SJSA1 (cell line): ENCODE measurements at regions not wholly inside any gene's neighbourhood (a gene's known extent, or its start where the extent isn't known, plus 50 kb on each side); places are given as distances from the start of the nearest gene placed in this dataset.

Experiments used
- DNase-seq, 2 experiments: peaks; one replicate each; pipeline ENCODE4 v3.0.0-alpha.2; 2015 to 2020; ENCODE audit warnings: low spot score in 2 of 2, low read depth in 1 of 2
- H3K27ac ChIP-seq: fragments of 250-450 bp; sonication (Bioruptor Pico); 2 replicates; pipeline ENCODE4 v1.5.1; 2020; ENCODE audit warnings: mild to moderate bottlenecking, moderate library complexity
- H3K27me3 ChIP-seq: fragments of 250-450 bp; sonication (Bioruptor Pico); replicated peaks from 2 replicates; pipeline ENCODE4 v1.5.1; 2020; ENCODE audit warnings: mild to moderate bottlenecking, moderate library complexity
- H3K36me3 ChIP-seq: fragments of 250-450 bp; sonication (Bioruptor Pico); 2 replicates; pipeline ENCODE4 v1.5.1; 2020; ENCODE audit warnings: mild to moderate bottlenecking
- H3K4me1 ChIP-seq: fragments of 250-450 bp; sonication (Bioruptor Pico); replicated peaks from 2 replicates; pipeline ENCODE4 v1.6.1; 2021; ENCODE audit warnings: mild to moderate bottlenecking
- H3K4me3 ChIP-seq: fragments of 250-450 bp; sonication (Bioruptor Pico); 2 replicates; pipeline ENCODE4 v1.5.1; 2020; ENCODE audit warnings: mild to moderate bottlenecking
- H3K9me3 ChIP-seq: fragments of 250-450 bp; sonication (Bioruptor Pico); replicated peaks from 2 replicates; pipeline ENCODE4 v1.5.1; 2020; ENCODE audit warnings: mild to moderate bottlenecking

- no peaks in the 10 kb centered on the region for H3K9me3 ChIP-seq
- DNase-seq = no peak
- H3K27ac ChIP-seq = no peak overlapping the region
- no peak overlapping the region for H3K4me3 ChIP-seq
- no peaks in the 10 kb centered on the region for H3K27me3 ChIP-seq
- H3K36me3 ChIP-seq = no peaks in the 10 kb centered on the region
- peaks cover 6% of the 10 kb centered on the region; the same call in 1 of the 2 replicates for H3K4me1 ChIP-seq
Measured at GRCh38 chr12:60391791-60392190, 796.0 kb downstream of the SLC16A7 start.

GRCh38 chr12:60393093-60393492 is 797.3 kb downstream of the SLC16A7 start:
- H3K36me3 ChIP-seq = no peaks in the 10 kb centered on the region
- H3K27ac ChIP-seq = no peak overlapping the region
- H3K9me3 ChIP-seq = no peaks in the 10 kb centered on the region
- H3K27me3 ChIP-seq = no peaks in the 10 kb centered on the region
- peaks cover 6% of the 10 kb centered on the region; the same call in 1 of the 2 replicates for H3K4me1 ChIP-seq
- no peak for DNase-seq
- no peak overlapping the region for H3K4me3 ChIP-seq

GRCh38 chr12:60394665-60395064 is 798.8 kb downstream of the SLC16A7 start:
- no peak for DNase-seq
- peaks cover 6% of the 10 kb centered on the region; the same call in 1 of the 2 replicates for H3K4me1 ChIP-seq
- no peak overlapping the region for H3K27ac ChIP-seq
- no peak overlapping the region for H3K4me3 ChIP-seq
- no peaks in the 10 kb centered on the region for H3K27me3 ChIP-seq
- no peaks in the 10 kb centered on the region for H3K36me3 ChIP-seq
- H3K9me3 ChIP-seq = no peaks in the 10 kb centered on the region

- no peaks in the 10 kb centered on the region for H3K36me3 ChIP-seq
- no peak for DNase-seq
- no peak overlapping the region for H3K27ac ChIP-seq
- H3K4me1 ChIP-seq = peaks cover 6% of the 10 kb centered on the region; the same call in 1 of the 2 replicates
- H3K4me3 ChIP-seq = no peak overlapping the region
- H3K9me3 ChIP-seq = no peaks in the 10 kb centered on the region
- H3K27me3 ChIP-seq = no peaks in the 10 kb centered on the region
Measured at GRCh38 chr12:60398547-60398946, 802.7 kb downstream of the SLC16A7 start.

GRCh38 chr12:60399064-60399463 is 803.2 kb downstream of the SLC16A7 start:
- Histone ChIP-seq H3K27me3 (no peaks in the 10 kb centered on the region), H3K4me3 (no peak overlapping the region), H3K27ac (no peak overlapping the region), H3K36me3 (no peaks in the 10 kb centered on the region), H3K9me3 (no peaks in the 10 kb centered on the region), H3K4me1 (peaks cover 6% of the 10 kb centered on the region; the same call in 1 of the 2 replicates)
- no peak for DNase-seq

- Histone ChIP-seq H3K9me3 (no peaks in the 10 kb centered on the region), H3K27ac (no peak overlapping the region), H3K4me1 (no peaks in the 10 kb centered on the region), H3K27me3 (no peaks in the 10 kb centered on the region), H3K4me3 (no peak overlapping the region), H3K36me3 (no peaks in the 10 kb centered on the region)
- no peak for DNase-seq
Measured at GRCh38 chr12:60402996-60403395, 807.2 kb downstream of the SLC16A7 start.

- no peaks in the 10 kb centered on the region for H3K9me3 ChIP-seq
- DNase-seq = no peak
- H3K27me3 ChIP-seq = no peaks in the 10 kb centered on the region
- no peak overlapping the region for H3K27ac ChIP-seq
- no peaks in the 10 kb centered on the region for H3K4me1 ChIP-seq
- no peak overlapping the region for H3K4me3 ChIP-seq
- H3K36me3 ChIP-seq = no peaks in the 10 kb centered on the region
Measured at GRCh38 chr12:60415351-60415750, 819.5 kb downstream of the SLC16A7 start.

- Histone ChIP-seq H3K27me3 (no peaks in the 10 kb centered on the region), H3K4me3 (no peak overlapping the region), H3K27ac (no peak overlapping the region), H3K9me3 (no peaks in the 10 kb centered on the region), H3K4me1 (no peaks in the 10 kb centered on the region), H3K36me3 (no peaks in the 10 kb centered on the region)
- DNase-seq = no peak
Measured at GRCh38 chr12:60419986-60420385, 824.2 kb downstream of the SLC16A7 start.

- H3K27ac ChIP-seq = no peak overlapping the region
- H3K27me3 ChIP-seq = no peaks in the 10 kb centered on the region
- no peaks in the 10 kb centered on the region for H3K36me3 ChIP-seq
- no peak overlapping the region for H3K4me3 ChIP-seq
- no peak for DNase-seq
- H3K4me1 ChIP-seq = no peaks in the 10 kb centered on the region
- no peaks in the 10 kb centered on the region for H3K9me3 ChIP-seq
Measured at GRCh38 chr12:60421741-60422140, 825.9 kb downstream of the SLC16A7 start.

GRCh38 chr12:60437297-60437696 is 841.5 kb downstream of the SLC16A7 start:
- H3K27ac ChIP-seq = no peak overlapping the region
- DNase-seq = no peak
- no peaks in the 10 kb centered on the region for H3K9me3 ChIP-seq
- H3K4me3 ChIP-seq = no peak overlapping the region
- no peaks in the 10 kb centered on the region for H3K27me3 ChIP-seq
- H3K36me3 ChIP-seq = no peaks in the 10 kb centered on the region
- no peaks in the 10 kb centered on the region for H3K4me1 ChIP-seq

- DNase-seq = no peak
- Histone ChIP-seq H3K27ac (no peak overlapping the region), H3K9me3 (no peaks in the 10 kb centered on the region), H3K4me3 (no peak overlapping the region), H3K36me3 (no peaks in the 10 kb centered on the region), H3K27me3 (no peaks in the 10 kb centered on the region), H3K4me1 (no peaks in the 10 kb centered on the region)
Measured at GRCh38 chr12:60441577-60441976, 845.7 kb downstream of the SLC16A7 start.

GRCh38 chr12:60451457-60451856 is 855.6 kb downstream of the SLC16A7 start:
- no peaks in the 10 kb centered on the region for H3K9me3 ChIP-seq
- H3K4me1 ChIP-seq = no peaks in the 10 kb centered on the region
- no peaks in the 10 kb centered on the region for H3K36me3 ChIP-seq
- no peak overlapping the region for H3K27ac ChIP-seq
- no peaks in the 10 kb centered on the region for H3K27me3 ChIP-seq
- no peak overlapping the region for H3K4me3 ChIP-seq
- no peak for DNase-seq

GRCh38 chr12:60465060-60465459 is 869.2 kb downstream of the SLC16A7 start:
- Histone ChIP-seq H3K4me1 (no peaks in the 10 kb centered on the region), H3K36me3 (no peaks in the 10 kb centered on the region), H3K9me3 (no peaks in the 10 kb centered on the region), H3K27ac (no peak overlapping the region), H3K27me3 (no peaks in the 10 kb centered on the region), H3K4me3 (no peak overlapping the region)
- no peak for DNase-seq

- H3K27me3 ChIP-seq = no peaks in the 10 kb centered on the region
- no peaks in the 10 kb centered on the region for H3K36me3 ChIP-seq
- no peak overlapping the region for H3K4me3 ChIP-seq
- no peak overlapping the region for H3K27ac ChIP-seq
- H3K9me3 ChIP-seq = no peaks in the 10 kb centered on the region
- no peaks in the 10 kb centered on the region for H3K4me1 ChIP-seq
- DNase-seq = no peak
Measured at GRCh38 chr12:60468546-60468945, 872.7 kb downstream of the SLC16A7 start.

GRCh38 chr12:60475825-60476224 is 880.0 kb downstream of the SLC16A7 start:
- Histone ChIP-seq H3K27ac (no peak overlapping the region), H3K36me3 (no peaks in the 10 kb centered on the region), H3K4me3 (no peak overlapping the region), H3K4me1 (no peaks in the 10 kb centered on the region), H3K27me3 (no peaks in the 10 kb centered on the region), H3K9me3 (no peaks in the 10 kb centered on the region)
- DNase-seq = no peak
